GM18909 (cell line): ENCODE measurements at regions not wholly inside any gene's neighbourhood (a gene's known extent, or its start where the extent isn't known, plus 50 kb on each side); places are given as distances from the start of the nearest gene placed in this dataset.
"Not testable (repeated sequence)": the region's sequence is repeated elsewhere in the genome, so short reads cannot be mapped to it uniquely, and the experiment has no call there.

ENCODE experiments used
- ATAC-seq: cut with Tn5 transposase; IDR thresholded peaks from one replicate; pipeline ENCODE4 v1.9.1; 2021; ENCODE audit warnings: mild to moderate bottlenecking; ENCODE audit not compliant: unreplicated experiment, poor library complexity

- ATAC-seq: no peak
Measured at GRCh38 chr6:125421836-125422235, 120.1 kb upstream of the HDDC2 start.

GRCh38 chr6:125423047-125423446 is 121.3 kb upstream of the HDDC2 start:
- ATAC-seq: no peak

- no peak for ATAC-seq
Measured at GRCh38 chr6:125431971-125432370, 130.2 kb upstream of the HDDC2 start.

GRCh38 chr6:125432963-125433362 is 131.2 kb upstream of the HDDC2 start:
- peak; percentile 45 for ATAC-seq

GRCh38 chr6:125434760-125435159 is 133.0 kb upstream of the HDDC2 start:
- ATAC-seq: no peak

GRCh38 chr6:125439512-125439911 is 137.7 kb upstream of the HDDC2 start:
- no peak for ATAC-seq

GRCh38 chr6:125444006-125444923 is 142.5 kb upstream of the HDDC2 start:
- ATAC-seq: no peak

GRCh38 chr6:125445054-125445453 is 143.3 kb upstream of the HDDC2 start:
- no peak for ATAC-seq

GRCh38 chr6:125446011-125446410 is 144.2 kb upstream of the HDDC2 start:
- ATAC-seq: no peak

GRCh38 chr6:125451750-125452149 is 150.0 kb upstream of the HDDC2 start:
- ATAC-seq: no peak

GRCh38 chr6:125453516-125453915 is 151.7 kb upstream of the HDDC2 start:
- no peak for ATAC-seq

GRCh38 chr6:125454351-125454750 is 152.6 kb upstream of the HDDC2 start:
- no peak for ATAC-seq

- ATAC-seq: not testable (repeated sequence)
Measured at GRCh38 chr6:125458493-125458892, 156.7 kb upstream of the HDDC2 start.

- ATAC-seq: not testable (repeated sequence)
Measured at GRCh38 chr6:125465332-125465731, 163.6 kb upstream of the HDDC2 start.

GRCh38 chr6:125469915-125470314 is 168.1 kb upstream of the HDDC2 start:
- no peak for ATAC-seq

- ATAC-seq: no peak
Measured at GRCh38 chr6:125471667-125472066, 169.9 kb upstream of the HDDC2 start.

- no peak for ATAC-seq
Measured at GRCh38 chr6:125474061-125474460, 172.3 kb upstream of the HDDC2 start.

GRCh38 chr6:125477156-125477555 is 175.4 kb upstream of the HDDC2 start:
- ATAC-seq: no peak

- no peak for ATAC-seq
Measured at GRCh38 chr6:125477844-125478243, 176.1 kb upstream of the HDDC2 start.

GRCh38 chr6:125480146-125480545 is 178.4 kb upstream of the HDDC2 start:
- ATAC-seq: no peak

GRCh38 chr6:125480571-125480970 is 178.8 kb upstream of the HDDC2 start:
- no peak for ATAC-seq

GRCh38 chr6:125481056-125481455 is 179.3 kb upstream of the HDDC2 start:
- ATAC-seq: no peak
